ENCODE measurements at regions not wholly inside any gene's neighbourhood (a gene's known extent, or its start where the extent isn't known, plus 50 kb on each side); places are given as distances from the start of the nearest gene placed in this dataset.

- no peak for TF ChIP-seq CTCF (IDR thresholded peaks at IDR 0.05; ENCODE audit: low read depth, low read length, missing control alignments)
- DNase-seq (ENCODE audit: low read depth) = no peak
- H3K4me3 ChIP-seq (ENCODE audit: low read depth, low read length) = no peak overlapping the region
Measured at GRCh38 chr4:10974371-10974770, 289.8 kb upstream of the CLNK start.

GRCh38 chr4:10973686-10974085 is 289.1 kb upstream of the CLNK start:
- DNase-seq (ENCODE audit: low read depth) = no peak
- H3K4me3 ChIP-seq (ENCODE audit: low read depth, low read length) = no peak overlapping the region
- TF ChIP-seq CTCF (IDR thresholded peaks at IDR 0.05; ENCODE audit: low read depth, low read length, missing control alignments) = no peak

- no peak for TF ChIP-seq CTCF (IDR thresholded peaks at IDR 0.05; ENCODE audit: low read depth, low read length, missing control alignments)
- H3K4me3 ChIP-seq (ENCODE audit: low read depth, low read length) = no peak overlapping the region
- no peak for DNase-seq (ENCODE audit: low read depth)
Measured at GRCh38 chr4:10971800-10972401, 287.3 kb upstream of the CLNK start.

GRCh38 chr4:10965196-10965595 is 280.6 kb upstream of the CLNK start:
- TF ChIP-seq CTCF (IDR thresholded peaks at IDR 0.05; ENCODE audit: low read depth, low read length, missing control alignments) = no peak
- no peak for DNase-seq (ENCODE audit: low read depth)
- H3K4me3 ChIP-seq (ENCODE audit: low read depth, low read length) = no peak overlapping the region

GRCh38 chr4:10963958-10964703 is 279.6 kb upstream of the CLNK start:
- no peak for DNase-seq (ENCODE audit: low read depth)
- no peak overlapping the region for H3K4me3 ChIP-seq (ENCODE audit: low read depth, low read length)
- TF ChIP-seq CTCF (IDR thresholded peaks at IDR 0.05; ENCODE audit: low read depth, low read length, missing control alignments) = no peak

GRCh38 chr4:10963241-10963640 is 278.7 kb upstream of the CLNK start:
- DNase-seq (ENCODE audit: low read depth) = no peak
- H3K4me3 ChIP-seq (ENCODE audit: low read depth, low read length) = no peak overlapping the region
- TF ChIP-seq CTCF (IDR thresholded peaks at IDR 0.05; ENCODE audit: low read depth, low read length, missing control alignments) = no peak

GRCh38 chr4:10962246-10962645 is 277.7 kb upstream of the CLNK start:
- H3K4me3 ChIP-seq (ENCODE audit: low read depth, low read length) = no peak overlapping the region
- no peak for DNase-seq (ENCODE audit: low read depth)
- no peak for TF ChIP-seq CTCF (IDR thresholded peaks at IDR 0.05; ENCODE audit: low read depth, low read length, missing control alignments)
